ENCODE measurements at regions not wholly inside any gene's neighbourhood (a gene's known extent, or its start where the extent isn't known, plus 50 kb on each side); places are given as distances from the start of the nearest gene placed in this dataset.
A peak's percentile ranks its signal among the peaks of the same experiment; 100 is the strongest.
"Not testable (repeated sequence)": the region's sequence is repeated elsewhere in the genome, so short reads cannot be mapped to it uniquely, and the experiment has no call there.

GRCh38 chr11:64428693-64429092 is 69.7 kb downstream of the RPS6KA4 start:
- no peak for DNase-seq (ENCODE audit: extremely low read depth in 1 of 2, low read depth in 1 of 2)

GRCh38 chr11:64429970-64430369 is 71.0 kb downstream of the RPS6KA4 start:
- no peak for DNase-seq (ENCODE audit: extremely low read depth in 1 of 2, low read depth in 1 of 2)

- no peak for DNase-seq (ENCODE audit: extremely low read depth in 1 of 2, low read depth in 1 of 2)
These were observed 71.7 kb downstream of the RPS6KA4 start for GRCh38 chr11:64430645-64431044.

GRCh38 chr11:64436000-64436399 is 77.0 kb downstream of the RPS6KA4 start:
- no peak for DNase-seq (ENCODE audit: extremely low read depth in 1 of 2, low read depth in 1 of 2)

- DNase-seq (ENCODE audit: extremely low read depth in 1 of 2, low read depth in 1 of 2): no peak
These were observed 78.5 kb downstream of the RPS6KA4 start for GRCh38 chr11:64437426-64437825.

- DNase-seq (ENCODE audit: extremely low read depth in 1 of 2, low read depth in 1 of 2): no peak
These were observed 80.2 kb downstream of the RPS6KA4 start for GRCh38 chr11:64438986-64439771.

GRCh38 chr11:64439772-64440491 is 81.0 kb downstream of the RPS6KA4 start:
- DNase-seq (ENCODE audit: extremely low read depth in 1 of 2, low read depth in 1 of 2): not testable (repeated sequence)

- DNase-seq (ENCODE audit: extremely low read depth in 1 of 2, low read depth in 1 of 2): no peak
These were observed 82.2 kb downstream of the RPS6KA4 start for GRCh38 chr11:64441127-64441526.

- no peak for DNase-seq (ENCODE audit: extremely low read depth in 1 of 2, low read depth in 1 of 2)
These were observed 84.0 kb downstream of the RPS6KA4 start for GRCh38 chr11:64443001-64443400.

GRCh38 chr11:64444838-64445441 is 86.0 kb downstream of the RPS6KA4 start:
- no peak for DNase-seq (ENCODE audit: extremely low read depth in 1 of 2, low read depth in 1 of 2)

GRCh38 chr11:64445651-64446050 is 86.7 kb downstream of the RPS6KA4 start:
- no peak for DNase-seq (ENCODE audit: extremely low read depth in 1 of 2, low read depth in 1 of 2)

- no peak for DNase-seq (ENCODE audit: extremely low read depth in 1 of 2, low read depth in 1 of 2)
These were observed 89.1 kb downstream of the RPS6KA4 start for GRCh38 chr11:64447831-64448598.

- peak; percentile 42 to 55 for DNase-seq (ENCODE audit: extremely low read depth in 1 of 2, low read depth in 1 of 2)
These were observed 89.8 kb downstream of the RPS6KA4 start for GRCh38 chr11:64448599-64449380.

GRCh38 chr11:64449381-64450167 is 90.6 kb downstream of the RPS6KA4 start:
- peak; percentile 43 to 61 for DNase-seq (ENCODE audit: extremely low read depth in 1 of 2, low read depth in 1 of 2)

- DNase-seq (ENCODE audit: extremely low read depth in 1 of 2, low read depth in 1 of 2): no peak
These were observed 91.2 kb downstream of the RPS6KA4 start for GRCh38 chr11:64450168-64450560.

- no peak for DNase-seq (ENCODE audit: extremely low read depth in 1 of 2, low read depth in 1 of 2)
These were observed 92.9 kb downstream of the RPS6KA4 start for GRCh38 chr11:64451856-64452255.

GRCh38 chr11:64453466-64453865 is 94.5 kb downstream of the RPS6KA4 start:
- no peak for DNase-seq (ENCODE audit: extremely low read depth in 1 of 2, low read depth in 1 of 2)

- DNase-seq (ENCODE audit: extremely low read depth in 1 of 2, low read depth in 1 of 2): no peak
These were observed 96.7 kb downstream of the RPS6KA4 start for GRCh38 chr11:64455456-64456261.
